B cell (primary cell): ENCODE measurements at regions not wholly inside any gene's neighbourhood (a gene's known extent, or its start where the extent isn't known, plus 50 kb on each side); places are given as distances from the start of the nearest gene placed in this dataset.

Experiments used
- ATAC-seq: fragments of 200-7000 bp; cut with Tn5 transposase; one replicate; pipeline ENCODE4 v1.10.0; 2021; ENCODE audit warnings: low read depth, mild to moderate bottlenecking, moderate number of reproducible peaks, moderate library complexity
- CTCF ChIA-PET: fragments of 350-600 bp; sonication (Branson Sonifier 250); formaldehyde crosslinking; loops from one replicate; lab custom pipeline; 2021; ENCODE audit warnings: antibody characterized with exemption, inconsistent platforms; lab: Charles Lee
- POLR2A ChIA-PET: fragments of 350-600 bp; sonication (Branson Sonifier 250); formaldehyde crosslinking; loops from one replicate; lab custom pipeline; 2021; ENCODE audit warnings: antibody characterized with exemption; lab: Charles Lee
- DNase-seq: peaks from one replicate; pipeline ENCODE4 v3.0.0; 2013
- H2AFZ ChIP-seq: 2 replicates; pipeline ENCODE4 v1.6.1; 2012; ENCODE audit warnings: mild to moderate bottlenecking, low read depth, low read length; ENCODE audit not compliant: insufficient read depth, poor library complexity, severe bottlenecking
- H3K27ac ChIP-seq, 2 donors: 1 replicate in 1 of 2; 2 replicates in 1 of 2; pipeline ENCODE4 v1.5.1; 2012 to 2013; ENCODE audit warnings: low read length in 2 of 2, mild to moderate bottlenecking in 2 of 2, moderate library complexity in 1 of 2
- H3K27me3 ChIP-seq, 4 experiments: fragments of 200-600 bp in 1 of 4; sonication (generic) in 1 of 4; replicated peaks in 1 of 4; 1 replicate in 2 of 4; 2 replicates in 2 of 4; pipeline versions ENCODE4 v1.6.1 to v1.7.0; 2013 to 2016; ENCODE audit warnings: low read length in 3 of 4, mild to moderate bottlenecking in 2 of 4, mixed read lengths in 1 of 4, moderate library complexity in 1 of 4; ENCODE audit not compliant: insufficient read depth in 4 of 4, control insufficient read depth in 3 of 4; ENCODE audit errors: control extremely low read depth in 1 of 4
- H3K36me3 ChIP-seq, 2 experiments: replicated peaks in 1 of 2; 1 replicate in 1 of 2; 2 replicates in 1 of 2; pipeline versions ENCODE4 v1.6.1 to v1.7.1; 2013; ENCODE audit warnings: low read length in 1 of 2; ENCODE audit not compliant: insufficient read depth in 2 of 2, control insufficient read depth in 1 of 2; ENCODE audit errors: control extremely low read depth in 1 of 2, extremely low read depth in 1 of 2
- H3K4me1 ChIP-seq, 2 donors: fragments of 200-600 bp in 1 of 2; sonication (generic) in 1 of 2; 1 replicate in 1 of 2; 2 replicates in 1 of 2; pipeline versions ENCODE4 v1.5.1 to v1.6.1; 2013 to 2017; ENCODE audit warnings: low read length in 2 of 2; ENCODE audit not compliant: control insufficient read depth in 2 of 2, insufficient read depth in 2 of 2
- H3K4me2 ChIP-seq: replicated peaks from 2 replicates; pipeline ENCODE3; 2012; ENCODE audit warnings: mild to moderate bottlenecking, low read depth, low read length; ENCODE audit not compliant: poor library complexity, severe bottlenecking
- H3K4me3 ChIP-seq, 5 experiments: fragments of 200-600 bp in 1 of 5; sonication (generic) in 1 of 5; 1 replicate in 3 of 5; 2 replicates in 2 of 5; pipeline versions ENCODE4 v1.5.1 to v1.7.0; 2011 to 2016; ENCODE audit warnings: low read length in 4 of 5, mild to moderate bottlenecking in 4 of 5, low read depth in 2 of 5, control low read depth in 1 of 5, moderate library complexity in 1 of 5; ENCODE audit not compliant: insufficient read depth in 1 of 5; ENCODE audit errors: control extremely low read depth in 1 of 5, extremely low read depth in 1 of 5
- H3K79me2 ChIP-seq: fragments of 200-600 bp; sonication (generic); one replicate; pipeline ENCODE4 v1.6.0; 2016; ENCODE audit warnings: low read length; ENCODE audit not compliant: control insufficient read depth, insufficient read depth
- H3K9ac ChIP-seq: fragments of 200-600 bp; sonication (generic); 2 replicates; pipeline ENCODE4 v1.6.1; 2017; ENCODE audit warnings: mild to moderate bottlenecking, low read length, moderate library complexity
- H3K9me3 ChIP-seq, 3 donors: one replicate each; pipeline versions ENCODE4 v1.6.1 to v1.7.1; 2013; ENCODE audit warnings: low read length in 2 of 3; ENCODE audit not compliant: control insufficient read depth in 2 of 3, insufficient read depth in 1 of 3; ENCODE audit errors: control extremely low read depth in 1 of 3
- H4K20me1 ChIP-seq: 2 replicates; pipeline ENCODE4 v1.6.0; 2012; ENCODE audit warnings: mild to moderate bottlenecking, low read length; ENCODE audit not compliant: insufficient read depth, control insufficient read depth, poor library complexity, severe bottlenecking
- H3K27ac Mint-ChIP-seq: one replicate; pipeline ENCODE4 v1.8.0; 2021; ENCODE audit warnings: mixed read lengths
- H3K27me3 Mint-ChIP-seq: one replicate; pipeline ENCODE4 v1.8.0; 2021; ENCODE audit warnings: mixed read lengths
- H3K4me1 Mint-ChIP-seq: one replicate; pipeline ENCODE4 v1.8.0; 2021; ENCODE audit warnings: mixed read lengths
- H3K4me3 Mint-ChIP-seq: one replicate; pipeline ENCODE4 v1.8.0; 2021; ENCODE audit warnings: mixed read lengths
- H3K9me3 Mint-ChIP-seq: one replicate; pipeline ENCODE4 v1.8.0; 2022; ENCODE audit warnings: mixed read lengths; ENCODE audit not compliant: insufficient read depth
- EZH2 ChIP-seq: IDR thresholded peaks from 2 replicates; pipeline ENCODE4 v1.6.1; 2012; ENCODE audit warnings: borderline replicate concordance, low read depth, mild to moderate bottlenecking, moderate library complexity, low read length; ENCODE audit not compliant: insufficient read depth, poor library complexity, severe bottlenecking
- WGBS: methylation state at CpG from one replicate; pipeline ENCODE4 v1.1.5; 2013; ENCODE audit warnings: missing lambda C conversion rate; ENCODE audit not compliant: insufficient coverage; 5-methylcytosine and 5-hydroxymethylcytosine counted together
- intact Hi-C: fragments of 100-400 bp; cut with micrococcal nuclease; formaldehyde crosslinking; loops from one replicate; pipeline ENCODE4 v1.10.0; 2022
- TF ChIP-seq, protein P1 (sequence below): fragments of 200-600 bp; IDR thresholded peaks from one replicate; pipeline ENCODE4 v1.8.0; 2022; ENCODE audit warnings: antibody characterized with exemption, mild to moderate bottlenecking

DNA sequence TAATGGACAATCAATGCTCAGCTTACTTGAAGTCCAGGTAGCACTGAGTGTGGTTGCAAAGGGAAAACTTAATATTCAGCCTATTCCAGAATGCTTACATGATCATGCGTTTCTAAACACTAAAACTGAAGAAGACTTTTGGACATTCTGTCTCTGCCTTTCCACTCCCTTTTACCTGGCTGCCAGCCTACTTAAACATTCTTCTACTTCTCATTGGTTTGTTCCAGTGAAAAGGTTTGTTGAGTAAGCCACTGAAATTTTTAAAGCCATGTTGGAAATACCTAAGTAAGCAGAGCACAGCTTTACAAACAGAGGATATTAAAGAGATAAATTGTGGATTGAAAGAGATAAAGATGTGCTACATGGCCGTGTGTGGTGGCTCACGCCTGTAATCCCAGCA is 1280.8 kb upstream of the AUTS2 start:
- no peaks in the 10 kb centered on the region for H4K20me1 ChIP-seq
- ATAC-seq (no peak), DNase-seq (no peak)
- no peaks in the 10 kb centered on the region for H3K27me3 ChIP-seq
- ChIA-PET POLR2A (no interaction called here), CTCF (no interaction called here)
- H3K9me3 ChIP-seq = peaks cover 0 to 12% (median 5%) of the 10 kb centered on the region in 3 donors
- Mint-ChIP-seq H3K4me3 (no peak overlapping the region), H3K9me3 (no peaks in the 10 kb centered on the region), H3K4me1 (no peaks in the 10 kb centered on the region), H3K27me3 (no peaks in the 10 kb centered on the region), H3K27ac (no peak overlapping the region)
- no peaks in the 10 kb centered on the region for H3K4me1 ChIP-seq
- WGBS = no CpG with 5 or more reads among the region's 3 CpGs
- TF ChIP-seq, protein P1, sequence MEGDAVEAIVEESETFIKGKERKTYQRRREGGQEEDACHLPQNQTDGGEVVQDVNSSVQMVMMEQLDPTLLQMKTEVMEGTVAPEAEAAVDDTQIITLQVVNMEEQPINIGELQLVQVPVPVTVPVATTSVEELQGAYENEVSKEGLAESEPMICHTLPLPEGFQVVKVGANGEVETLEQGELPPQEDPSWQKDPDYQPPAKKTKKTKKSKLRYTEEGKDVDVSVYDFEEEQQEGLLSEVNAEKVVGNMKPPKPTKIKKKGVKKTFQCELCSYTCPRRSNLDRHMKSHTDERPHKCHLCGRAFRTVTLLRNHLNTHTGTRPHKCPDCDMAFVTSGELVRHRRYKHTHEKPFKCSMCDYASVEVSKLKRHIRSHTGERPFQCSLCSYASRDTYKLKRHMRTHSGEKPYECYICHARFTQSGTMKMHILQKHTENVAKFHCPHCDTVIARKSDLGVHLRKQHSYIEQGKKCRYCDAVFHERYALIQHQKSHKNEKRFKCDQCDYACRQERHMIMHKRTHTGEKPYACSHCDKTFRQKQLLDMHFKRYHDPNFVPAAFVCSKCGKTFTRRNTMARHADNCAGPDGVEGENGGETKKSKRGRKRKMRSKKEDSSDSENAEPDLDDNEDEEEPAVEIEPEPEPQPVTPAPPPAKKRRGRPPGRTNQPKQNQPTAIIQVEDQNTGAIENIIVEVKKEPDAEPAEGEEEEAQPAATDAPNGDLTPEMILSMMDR = no peak
- TF ChIP-seq EZH2 = no peak
- no peak overlapping the region for H3K27ac ChIP-seq
- H3K4me3 ChIP-seq = no peak overlapping the region
- intact Hi-C loops = no loop called here
- H2AFZ ChIP-seq = no peak overlapping the region
- H3K79me2 ChIP-seq = no peaks in the 10 kb centered on the region
- H3K4me2 ChIP-seq = no peak overlapping the region
- H3K36me3 ChIP-seq = no peaks in the 10 kb centered on the region
- H3K9ac ChIP-seq = no peak overlapping the region

DNA sequence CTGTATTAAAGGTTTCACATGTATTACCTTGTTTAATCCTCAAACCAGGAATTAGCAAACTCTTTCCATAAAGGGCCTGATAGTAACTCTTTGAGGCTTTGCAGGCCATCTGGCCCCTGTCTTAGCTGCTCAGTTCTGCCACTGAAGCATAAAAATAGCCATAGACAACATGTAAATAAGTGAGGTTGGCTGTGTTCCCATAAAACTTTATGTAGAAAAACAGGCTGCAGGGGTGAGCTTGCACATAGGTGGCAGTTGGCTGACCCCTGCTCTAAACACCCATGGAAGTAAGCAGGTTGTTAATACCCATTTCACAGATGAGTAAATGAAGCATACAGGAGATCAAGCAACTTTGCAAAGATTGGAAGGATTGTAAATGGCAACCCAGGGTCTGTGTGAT is 1279.2 kb upstream of the AUTS2 start:
- DNase-seq = no peak
- Histone ChIP-seq H3K27ac (no peak overlapping the region), H3K36me3 (no peaks in the 10 kb centered on the region), H3K4me1 (no peaks in the 10 kb centered on the region), H4K20me1 (no peaks in the 10 kb centered on the region), H3K79me2 (no peaks in the 10 kb centered on the region), H3K4me3 (no peak overlapping the region), H3K4me2 (no peak overlapping the region), H3K9ac (no peak overlapping the region), H3K9me3 (peaks cover 0 to 15% (median 5%) of the 10 kb centered on the region in 3 donors), H3K27me3 (no peaks in the 10 kb centered on the region), H2AFZ (no peak overlapping the region)
- ATAC-seq = no peak
- Mint-ChIP-seq H3K9me3 (no peaks in the 10 kb centered on the region), H3K27me3 (no peaks in the 10 kb centered on the region), H3K4me3 (no peak overlapping the region), H3K27ac (no peak overlapping the region), H3K4me1 (no peaks in the 10 kb centered on the region)
- CTCF ChIA-PET = no interaction called here
- intact Hi-C loops = no loop called here
- TF ChIP-seq, protein P1 = no peak
- no peak for TF ChIP-seq EZH2
- POLR2A ChIA-PET = no interaction called here
